HG02763 (cell line): ENCODE measurements at regions not wholly inside any gene's neighbourhood (a gene's known extent, or its start where the extent isn't known, plus 50 kb on each side); places are given as distances from the start of the nearest gene placed in this dataset.
"Not testable (repeated sequence)": the region's sequence is repeated elsewhere in the genome, so short reads cannot be mapped to it uniquely, and the experiment has no call there.

Source experiments
- ATAC-seq: cut with Tn5 transposase; IDR thresholded peaks from one replicate; pipeline ENCODE4 v1.9.1; 2021; ENCODE audit warnings: mild to moderate bottlenecking, moderate library complexity; ENCODE audit not compliant: unreplicated experiment

DNA sequence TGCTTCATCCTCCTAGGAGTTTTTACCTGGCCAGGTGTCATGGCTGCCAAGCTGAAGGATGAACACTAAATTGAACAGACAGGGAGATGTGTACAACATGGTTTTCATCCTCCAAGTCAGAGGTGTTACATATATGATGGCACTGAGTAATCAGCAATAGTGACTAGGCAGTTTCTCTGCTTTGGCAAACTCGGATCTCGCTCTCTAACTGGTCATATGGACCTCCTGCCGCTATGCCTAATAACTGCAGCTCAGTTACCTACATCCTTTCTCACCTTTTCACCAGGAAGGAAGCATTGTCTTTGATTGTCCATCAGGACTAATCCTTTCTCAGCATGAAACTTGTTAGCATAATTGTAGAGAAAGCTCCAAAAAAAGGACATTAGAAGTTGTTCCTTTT is 175.9 kb upstream of the PLSCR5 start:
- no peak for ATAC-seq

DNA sequence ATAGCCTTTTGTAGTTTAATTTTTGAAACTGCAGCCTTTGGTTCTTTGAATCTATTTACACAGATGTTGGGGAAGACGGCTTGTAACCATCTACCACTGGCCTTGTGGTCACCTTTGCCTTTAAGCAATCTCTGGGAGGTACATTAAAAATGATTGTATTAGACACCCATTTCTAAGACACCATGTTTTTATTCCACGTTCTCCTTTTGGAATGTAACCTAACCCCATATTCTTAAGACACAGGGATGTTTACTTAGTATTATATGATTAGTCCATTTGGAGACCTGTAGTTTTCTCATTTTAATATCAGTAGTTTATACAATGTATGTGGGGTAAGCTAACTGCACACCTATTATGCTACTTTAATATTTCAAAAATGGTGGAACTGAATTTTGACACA is 175.1 kb upstream of the PLSCR5 start:
- no peak for ATAC-seq

DNA sequence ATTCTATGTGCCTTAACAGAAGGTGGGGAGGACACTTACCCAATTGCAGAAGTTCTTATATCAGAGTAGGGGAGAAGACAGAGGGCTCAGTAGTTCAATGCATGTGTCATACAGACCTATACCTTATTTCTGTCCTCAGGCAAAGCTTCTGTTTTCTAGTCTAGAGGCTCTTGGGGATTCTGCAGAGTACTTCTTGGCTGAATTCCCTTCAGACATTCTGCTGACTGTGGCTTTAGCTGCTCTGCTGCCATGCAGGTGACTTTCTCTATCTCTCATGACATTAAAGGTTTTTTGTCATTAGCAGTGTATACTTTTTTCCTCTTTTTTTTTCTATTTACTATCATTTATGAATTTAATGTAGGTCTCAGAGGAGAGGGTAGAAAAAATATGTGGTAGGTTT is 172.8 kb upstream of the PLSCR5 start:
- no peak for ATAC-seq

DNA sequence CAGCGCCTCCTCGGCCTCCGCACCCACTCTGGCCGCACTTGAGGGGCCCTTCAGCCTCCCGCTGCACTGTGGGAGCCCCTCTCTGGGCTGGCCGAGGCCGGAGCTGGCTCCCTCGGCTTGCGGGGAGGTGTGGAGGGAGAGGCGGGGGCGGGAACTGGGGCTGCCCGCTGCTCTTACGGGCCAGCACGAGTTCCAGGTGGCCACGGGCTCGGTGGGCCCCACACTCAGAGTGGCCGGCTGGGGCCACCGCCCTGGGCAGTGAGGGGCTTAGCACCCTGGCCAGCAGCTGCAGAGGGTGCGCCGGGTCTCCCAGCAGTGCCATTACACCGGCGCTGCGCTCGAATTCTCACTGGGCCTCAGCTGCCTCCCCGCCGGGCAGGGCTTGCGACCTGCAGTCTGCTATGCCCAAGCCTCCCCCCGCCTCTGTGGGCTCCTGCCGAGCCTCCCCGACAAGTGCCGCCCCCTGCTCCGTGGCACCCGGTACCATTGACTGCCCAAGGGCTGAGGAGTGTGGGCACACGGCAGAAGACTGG is 167.1 kb upstream of the PLSCR5 start:
- ATAC-seq = no peak

DNA sequence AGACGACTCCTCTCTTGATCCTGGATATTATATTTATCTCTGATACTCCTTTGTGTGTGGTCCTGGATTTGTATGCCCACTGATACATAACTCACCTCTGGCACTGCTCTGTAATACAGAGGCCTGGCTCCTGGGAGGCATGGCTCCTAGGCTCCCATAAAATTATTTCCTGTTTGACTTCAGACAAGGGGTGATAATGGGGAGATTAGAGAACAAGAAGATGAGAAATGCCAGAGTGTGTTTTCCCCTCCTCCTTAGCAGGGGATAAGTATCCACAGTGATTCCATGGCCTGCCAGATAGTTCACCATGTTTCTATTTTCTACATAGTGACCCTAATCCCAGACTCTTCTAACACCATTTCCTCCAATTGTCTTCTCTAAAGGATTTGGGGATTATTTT is 165.7 kb upstream of the PLSCR5 start:
- no peak for ATAC-seq

- ATAC-seq = no peak
Measured at GRCh38 chr3:146770301-146770700, 165.2 kb upstream of the PLSCR5 start.

- ATAC-seq = no peak
Measured at GRCh38 chr3:146757759-146758158, 152.6 kb upstream of the PLSCR5 start.

- no peak for ATAC-seq
Measured at GRCh38 chr3:146750196-146750595, 145.1 kb upstream of the PLSCR5 start.

DNA sequence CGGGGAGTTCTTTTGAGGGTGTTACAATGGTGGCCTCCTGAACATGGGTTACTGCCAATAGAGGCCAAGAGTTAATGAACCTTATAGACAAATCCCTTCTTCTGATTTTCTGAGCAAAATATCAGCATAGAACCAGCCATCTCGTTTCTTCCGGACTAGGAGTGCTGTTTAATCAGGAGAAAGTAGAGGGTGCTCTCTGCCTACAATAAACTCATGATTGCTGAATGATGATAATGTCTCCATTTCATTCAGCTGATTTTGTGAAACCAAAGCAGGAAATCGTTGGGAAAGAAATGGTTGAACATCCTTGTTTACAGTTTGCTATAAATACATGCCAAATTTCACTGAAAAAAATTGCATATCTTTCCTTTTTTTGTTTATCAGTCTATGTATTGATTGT is 142.8 kb upstream of the PLSCR5 start:
- no peak for ATAC-seq

DNA sequence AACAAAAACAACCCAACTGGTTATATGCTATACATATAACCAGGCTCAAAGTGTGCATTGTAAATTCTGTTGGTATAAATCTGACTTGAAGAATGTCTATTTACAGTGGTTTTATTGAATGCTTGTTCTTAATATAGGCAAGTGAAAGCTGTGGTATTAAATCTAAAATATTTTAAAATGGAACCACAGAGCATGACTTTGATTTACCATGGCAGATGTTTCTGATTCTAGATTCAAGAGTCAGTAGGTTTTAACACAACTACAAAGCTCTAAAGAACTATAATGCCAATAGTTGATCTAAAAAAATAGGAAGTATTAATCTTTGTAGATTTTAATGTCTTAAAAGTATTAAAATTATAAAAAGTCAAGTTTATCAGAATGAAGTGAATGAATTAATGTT is 141.9 kb upstream of the PLSCR5 start:
- ATAC-seq = no peak

- no peak for ATAC-seq
Measured at GRCh38 chr3:146746190-146746589, 141.0 kb upstream of the PLSCR5 start.

DNA sequence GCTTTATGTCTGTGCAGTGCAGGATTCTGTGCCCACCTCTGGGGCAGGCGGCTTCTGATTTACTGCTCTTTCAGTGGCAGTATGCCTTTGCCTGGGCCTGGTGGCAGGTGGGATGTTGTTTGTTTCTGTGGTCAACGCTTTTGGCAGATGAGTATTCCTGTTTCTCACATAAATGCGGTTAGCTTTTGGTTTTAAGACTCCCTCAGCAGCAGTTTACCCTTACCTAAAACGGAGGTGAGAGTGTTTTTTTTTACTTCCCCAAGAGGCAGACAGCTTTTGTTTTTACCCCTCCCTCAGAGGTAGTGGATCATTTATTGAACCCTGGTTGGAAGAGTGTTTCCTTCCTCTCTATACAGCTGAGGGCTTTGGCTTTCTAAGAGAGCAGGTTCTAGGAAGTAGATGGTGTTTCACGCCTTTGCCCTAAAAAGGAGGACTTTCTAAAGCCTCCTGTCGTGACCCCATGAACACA is 134.1 kb upstream of the PLSCR5 start:
- ATAC-seq = no peak

- no peak for ATAC-seq
Measured at GRCh38 chr3:146732325-146732724, 127.2 kb upstream of the PLSCR5 start.

DNA sequence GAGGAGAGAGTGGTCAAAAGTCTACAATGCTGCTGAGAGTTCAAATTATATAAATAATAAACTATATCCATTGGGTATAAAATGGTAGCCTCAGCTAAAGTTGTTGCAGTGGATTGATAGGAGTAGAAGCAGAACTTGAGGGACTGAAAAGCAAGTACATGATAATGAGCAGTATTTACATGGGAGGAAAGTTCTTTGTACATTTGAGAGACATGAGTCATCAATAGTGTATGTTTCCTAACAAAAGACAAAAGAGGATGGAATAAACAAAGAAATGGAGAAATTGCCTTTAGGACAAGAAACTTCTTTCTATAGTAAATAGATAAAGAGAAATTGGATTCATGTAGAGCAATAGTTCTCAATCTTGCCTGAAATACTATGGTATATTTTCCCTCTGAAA is 110.0 kb upstream of the PLSCR5 start:
- no peak for ATAC-seq

GRCh38 chr3:146712806-146713205 is 107.7 kb upstream of the PLSCR5 start:
- no peak for ATAC-seq

DNA sequence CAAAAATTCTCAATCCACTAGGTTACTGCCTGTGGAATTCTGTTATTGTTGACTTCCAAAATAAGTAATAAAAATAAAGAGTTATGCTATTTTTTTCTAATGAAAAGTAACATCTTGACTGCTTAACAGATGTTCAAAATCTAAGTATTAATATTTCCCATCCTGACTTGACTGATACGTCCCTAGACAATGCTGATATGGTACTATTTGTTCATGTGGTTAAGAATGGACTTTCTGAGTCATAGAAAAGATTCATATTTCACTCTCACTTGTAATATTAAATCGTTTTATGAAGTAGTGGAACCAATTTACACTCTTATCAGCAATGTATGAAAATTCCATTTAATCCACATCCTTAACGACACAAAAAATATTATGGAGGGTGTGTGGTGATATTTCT is 104.8 kb upstream of the PLSCR5 start:
- no peak for ATAC-seq

GRCh38 chr3:146705225-146705624 is 100.1 kb upstream of the PLSCR5 start:
- ATAC-seq = no peak

GRCh38 chr3:146702237-146702636 is 97.1 kb upstream of the PLSCR5 start:
- ATAC-seq = no peak

GRCh38 chr3:146701246-146701645 is 96.1 kb upstream of the PLSCR5 start:
- no peak for ATAC-seq

GRCh38 chr3:146700025-146700424 is 94.9 kb upstream of the PLSCR5 start:
- ATAC-seq = not testable (repeated sequence)

DNA sequence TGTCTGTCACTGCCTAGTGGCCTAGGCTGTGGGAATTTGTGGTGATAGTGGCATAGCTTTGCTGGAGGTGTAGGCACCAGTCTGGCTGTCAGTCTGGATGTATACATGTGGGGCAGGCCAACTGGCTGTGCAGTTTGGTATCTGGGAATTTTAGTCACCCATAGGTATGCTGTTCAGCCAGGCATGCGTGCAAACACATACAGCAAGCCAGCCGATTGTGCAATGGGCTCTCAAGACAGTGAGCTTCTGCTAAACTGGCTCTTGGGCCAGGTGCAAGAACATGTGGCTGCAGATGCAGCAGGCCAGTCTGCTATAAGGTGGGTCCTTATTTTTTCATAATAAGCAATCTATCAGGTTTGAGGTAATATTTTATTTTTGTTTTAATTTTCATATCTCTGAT is 87.1 kb upstream of the PLSCR5 start:
- ATAC-seq = no peak

- no peak for ATAC-seq
Measured at GRCh38 chr3:146685050-146685814, 80.1 kb upstream of the PLSCR5 start.

GRCh38 chr3:146682171-146682570 is 77.0 kb upstream of the PLSCR5 start:
- no peak for ATAC-seq
